M059J (cell line): ENCODE measurements at regions not wholly inside any gene's neighbourhood (a gene's known extent, or its start where the extent isn't known, plus 50 kb on each side); places are given as distances from the start of the nearest gene placed in this dataset.
"Not testable (repeated sequence)": the region's sequence is repeated elsewhere in the genome, so short reads cannot be mapped to it uniquely, and the experiment has no call there.

Experiments used
- DNase-seq: peaks from one replicate; pipeline ENCODE4 v3.0.0-alpha.2; 2012; ENCODE audit warnings: low read depth

- DNase-seq, result peak; percentile 17
These were observed 131.9 kb upstream of the FNDC3A start for GRCh38 chr13:48843630-48844380.

DNA sequence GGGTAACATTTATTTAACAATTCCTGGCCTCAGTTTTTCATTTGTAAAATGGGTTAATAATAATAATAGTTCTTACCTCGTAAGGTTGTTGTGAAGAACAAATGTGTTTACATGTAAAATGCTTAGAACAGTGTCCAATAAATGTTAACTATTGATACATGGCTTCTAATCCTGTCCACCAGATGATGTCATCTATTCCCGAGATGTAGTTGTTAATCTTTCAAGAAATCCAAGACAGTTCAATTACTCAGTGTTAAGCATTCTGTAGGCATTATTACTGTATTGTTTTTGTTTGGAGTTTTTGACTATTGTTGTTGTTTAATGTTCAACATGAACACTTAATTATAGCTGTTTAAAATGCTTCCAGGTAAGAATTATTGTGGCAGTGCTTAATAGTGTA is 131.0 kb upstream of the FNDC3A start:
- no peak for DNase-seq

DNA sequence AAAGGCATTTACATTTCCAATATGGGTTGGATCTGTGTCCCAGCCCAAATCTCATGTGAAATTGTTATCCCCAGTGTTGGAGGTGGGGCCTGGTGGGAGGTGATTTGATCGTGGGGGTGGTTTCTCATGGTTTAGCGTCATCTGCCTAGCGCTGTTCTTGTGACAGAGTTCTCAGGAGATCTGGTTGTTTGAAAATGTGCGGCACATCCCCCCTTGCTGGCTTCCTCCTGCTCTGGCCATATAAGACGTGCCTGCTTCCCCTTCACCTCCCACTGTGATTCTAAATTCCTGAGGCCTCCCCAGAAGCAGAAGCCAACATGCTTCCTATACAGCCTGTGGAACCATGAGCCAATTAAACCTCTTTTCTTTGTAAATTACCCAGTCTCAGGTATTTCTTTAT is 126.2 kb upstream of the FNDC3A start:
- no peak for DNase-seq

GRCh38 chr13:48851707-48852106 is 124.0 kb upstream of the FNDC3A start:
- DNase-seq, result no peak

- DNase-seq, result no peak
These were observed 122.6 kb upstream of the FNDC3A start for GRCh38 chr13:48852911-48853727.

- no peak for DNase-seq
These were observed 122.0 kb upstream of the FNDC3A start for GRCh38 chr13:48853728-48854102.

GRCh38 chr13:48857576-48857975 is 118.1 kb upstream of the FNDC3A start:
- DNase-seq, result no peak

GRCh38 chr13:48858122-48858902 is 117.4 kb upstream of the FNDC3A start:
- DNase-seq, result peak; percentile 12

- DNase-seq, result no peak
These were observed 116.2 kb upstream of the FNDC3A start for GRCh38 chr13:48859272-48860105.

GRCh38 chr13:48860364-48860763 is 115.3 kb upstream of the FNDC3A start:
- no peak for DNase-seq

- DNase-seq, result no peak
These were observed 113.1 kb upstream of the FNDC3A start for GRCh38 chr13:48862572-48862971.

DNA sequence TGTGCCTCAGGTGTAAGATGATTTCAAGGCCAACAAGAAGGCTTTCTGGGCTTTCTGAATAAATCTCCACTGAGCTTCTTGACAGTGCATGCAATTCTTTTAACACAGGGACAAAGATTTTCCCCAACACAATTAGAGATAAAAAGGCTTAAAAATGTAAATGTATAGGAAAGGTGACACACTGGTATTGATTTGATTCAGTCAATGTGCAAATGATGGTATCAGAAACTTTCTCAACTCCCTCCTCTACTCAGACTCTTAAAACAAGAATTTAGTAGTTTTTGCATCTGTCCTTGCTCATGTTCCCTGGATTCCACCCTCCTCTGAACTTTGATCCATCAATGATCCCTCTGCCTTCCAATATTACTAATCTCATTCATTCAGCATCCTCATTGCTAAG is 111.6 kb upstream of the FNDC3A start:
- no peak for DNase-seq

GRCh38 chr13:48866249-48866648 is 109.5 kb upstream of the FNDC3A start:
- DNase-seq, result no peak

DNA sequence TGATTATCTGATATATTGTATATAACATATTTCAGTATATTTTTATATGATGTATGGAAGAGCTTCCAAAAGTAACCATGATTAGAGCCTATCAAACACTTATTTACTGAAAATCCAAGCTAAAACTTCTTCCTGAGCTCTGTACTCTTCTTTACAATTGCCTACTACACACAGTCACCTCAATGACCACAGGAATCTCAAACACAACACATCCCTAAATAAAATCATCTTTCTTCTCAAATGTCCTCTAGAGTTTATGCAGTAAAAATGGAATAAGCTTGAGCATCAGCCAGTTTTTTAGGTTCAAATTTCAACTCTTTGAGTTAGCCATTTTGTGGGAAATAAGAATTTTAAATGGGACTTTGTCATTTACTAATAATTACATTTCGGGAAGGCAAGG is 102.6 kb upstream of the FNDC3A start:
- peak; percentile 27 for DNase-seq

DNA sequence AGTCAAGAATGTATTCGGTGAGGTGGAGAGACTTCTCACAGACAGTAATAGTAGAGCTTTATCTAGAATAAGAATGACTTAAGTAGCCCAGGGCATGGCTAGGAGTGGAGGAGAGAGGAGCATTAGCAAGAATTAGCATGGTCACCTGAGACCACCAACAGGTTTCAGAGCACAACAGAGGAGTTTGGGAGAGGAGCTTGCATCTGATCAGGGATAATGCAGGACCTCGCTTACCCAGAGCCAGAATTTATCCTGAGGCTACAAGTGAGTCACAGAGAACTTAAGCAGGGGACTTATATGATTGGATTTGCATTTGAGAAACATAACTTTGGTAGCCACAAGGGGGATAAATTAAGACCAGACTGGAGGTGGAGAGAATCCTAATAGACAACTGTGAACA is 102.1 kb upstream of the FNDC3A start:
- peak; percentile 78 for DNase-seq

DNA sequence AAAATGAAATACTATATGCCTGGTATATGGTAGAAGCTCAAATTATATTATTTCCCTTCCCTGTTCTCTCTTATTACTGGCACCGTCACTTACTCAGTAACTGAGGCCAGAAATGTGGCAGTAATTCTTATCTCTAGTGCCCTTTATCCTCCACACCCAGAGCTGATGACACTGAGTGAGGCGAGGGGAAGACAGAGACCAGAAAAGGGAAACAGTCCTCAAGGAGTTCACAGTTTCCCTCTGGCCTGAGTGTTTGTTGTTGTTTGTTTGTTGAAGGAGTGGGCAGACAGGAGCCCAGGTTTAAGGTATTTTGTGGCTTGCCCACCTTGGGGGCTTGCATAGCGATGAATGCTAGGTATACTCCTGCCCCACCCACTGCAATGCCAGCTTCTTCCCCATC is 101.5 kb upstream of the FNDC3A start:
- no peak for DNase-seq

DNA sequence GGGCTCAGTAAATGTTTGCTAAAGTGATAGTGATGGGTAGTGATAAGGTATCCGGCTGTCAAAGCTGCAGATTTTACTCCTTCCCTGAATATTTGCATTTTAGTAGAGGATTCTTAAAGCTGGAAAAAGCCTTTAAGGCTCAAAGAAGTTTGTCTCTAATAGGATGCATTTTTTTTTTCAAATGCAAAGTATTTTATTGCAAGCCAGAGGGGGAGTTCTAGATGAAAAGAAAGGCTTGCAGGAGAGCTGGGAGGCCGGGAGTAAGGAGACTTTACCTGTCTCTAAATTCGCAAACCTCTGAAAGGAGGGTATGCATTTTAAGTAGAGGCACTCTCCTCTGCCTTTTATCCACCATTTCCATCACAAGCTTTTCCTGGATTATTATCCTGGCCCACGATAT is 100.7 kb upstream of the FNDC3A start:
- no peak for DNase-seq

DNA sequence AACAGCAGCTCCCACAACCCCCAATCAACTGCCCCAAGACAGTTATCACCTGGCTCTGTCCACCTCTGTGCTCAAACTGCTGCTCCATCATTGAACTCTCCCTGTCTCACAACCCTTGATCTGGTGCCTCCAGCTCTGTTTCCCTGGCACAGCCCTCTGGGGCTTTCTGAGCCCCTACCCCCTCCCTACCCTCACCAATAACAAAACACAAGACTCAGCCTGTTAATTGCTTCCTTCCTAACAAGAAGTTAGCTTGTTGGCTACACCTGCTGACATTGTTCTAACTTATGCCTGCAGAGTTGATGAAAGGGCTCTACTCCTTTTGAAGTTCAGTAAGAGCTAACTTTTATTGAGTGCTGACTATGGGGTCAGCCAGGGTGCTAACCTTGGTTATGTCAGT is 99.4 kb upstream of the FNDC3A start:
- no peak for DNase-seq

DNA sequence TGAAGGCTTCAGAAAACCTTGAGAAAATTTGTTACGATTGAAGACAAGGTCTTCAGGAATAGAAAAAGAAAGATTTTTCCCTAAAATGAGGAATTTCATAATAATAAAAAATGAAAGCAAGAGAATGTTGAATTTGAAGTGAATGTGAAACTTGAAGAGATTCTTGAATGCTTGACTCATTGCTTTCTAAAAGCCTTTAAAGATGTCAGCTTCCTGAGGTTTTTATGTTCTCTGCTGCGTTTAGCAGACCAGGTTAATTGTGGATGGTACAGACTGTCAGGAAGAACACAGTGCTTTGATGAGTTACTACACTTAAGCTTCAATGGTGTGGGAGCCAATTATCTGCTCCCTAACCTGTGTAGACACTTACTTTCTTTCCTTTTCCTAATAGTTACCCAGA is 96.3 kb upstream of the FNDC3A start:
- peak; percentile 2 for DNase-seq

GRCh38 chr13:48879854-48880253 is 95.9 kb upstream of the FNDC3A start:
- no peak for DNase-seq

- not testable (repeated sequence) for DNase-seq
These were observed 91.9 kb upstream of the FNDC3A start for GRCh38 chr13:48883786-48884185.

GRCh38 chr13:48885027-48885395 is 90.7 kb upstream of the FNDC3A start:
- DNase-seq, result no peak
